Keratinocyte (primary cell): ENCODE measurements at regions not wholly inside any gene's neighbourhood (a gene's known extent, or its start where the extent isn't known, plus 50 kb on each side); places are given as distances from the start of the nearest gene placed in this dataset.

ENCODE experiments used
- CTCF ChIP-seq, 3 experiments: IDR thresholded peaks in 1 of 3; conservative IDR thresholded peaks in 1 of 3; optimal IDR thresholded peaks in 1 of 3; 2 replicates in 2 of 3; 3 replicates in 1 of 3; pipeline versions ENCODE3 to v1.5.1; 2011; ENCODE audit warnings: low read length in 3 of 3, mild to moderate bottlenecking in 3 of 3, moderate library complexity in 2 of 3, control low read depth in 1 of 3, inconsistent platforms in 1 of 3; ENCODE audit not compliant: insufficient read depth in 2 of 3; ENCODE audit errors: extremely low read depth in 1 of 3
- EZH2 ChIP-seq: IDR thresholded peaks from one replicate; pipeline ENCODE4 v1.6.1; 2012; ENCODE audit warnings: inconsistent platforms, mild to moderate bottlenecking, low read length, moderate library complexity

- TF ChIP-seq CTCF (optimal IDR thresholded peaks at IDR 0.05 in 1 of 3, IDR thresholded peaks at IDR 0.05 in 1 of 3, conservative IDR thresholded peaks at IDR 0.05 in 1 of 3; ENCODE audit: extremely low read depth in 1 of 3, insufficient read depth in 2 of 3, low read length in 3 of 3) (no peak), EZH2 (no peak)
Observed at GRCh38 chr1:187270256-187270655, 441.5 kb downstream of the PLA2G4A start.
